Peyer's patch (tissue), 4 donors: ENCODE measurements at regions not wholly inside any gene's neighbourhood (a gene's known extent, or its start where the extent isn't known, plus 50 kb on each side); places are given as distances from the start of the nearest gene placed in this dataset.

ENCODE experiments used
- POLR2A ChIP-seq, 2 donors: fragments of 450-650 bp; IDR thresholded peaks; one replicate each; pipeline ENCODE4 v1.5.1; 2017; ENCODE audit warnings: antibody characterized with exemption in 2 of 2, mild to moderate bottlenecking in 2 of 2, moderate library complexity in 2 of 2
- TF ChIP-seq, protein P1 (sequence below), 6 experiments: fragments of 450-650 bp in 4 of 6; fragments of 200-600 bp in 2 of 6; sonication (generic) in 1 of 6; IDR thresholded peaks; one replicate each; pipeline ENCODE4 v1.5.1; 2017 to 2019; ENCODE audit warnings: antibody characterized with exemption in 6 of 6, mild to moderate bottlenecking in 3 of 6, moderate library complexity in 1 of 6

GRCh38 chr13:77988355-77988754, 69.7 kb upstream of the EDNRB start:
- no peak for TF ChIP-seq POLR2A (IDR thresholded peaks at IDR 0.05)
- TF ChIP-seq, protein P1, sequence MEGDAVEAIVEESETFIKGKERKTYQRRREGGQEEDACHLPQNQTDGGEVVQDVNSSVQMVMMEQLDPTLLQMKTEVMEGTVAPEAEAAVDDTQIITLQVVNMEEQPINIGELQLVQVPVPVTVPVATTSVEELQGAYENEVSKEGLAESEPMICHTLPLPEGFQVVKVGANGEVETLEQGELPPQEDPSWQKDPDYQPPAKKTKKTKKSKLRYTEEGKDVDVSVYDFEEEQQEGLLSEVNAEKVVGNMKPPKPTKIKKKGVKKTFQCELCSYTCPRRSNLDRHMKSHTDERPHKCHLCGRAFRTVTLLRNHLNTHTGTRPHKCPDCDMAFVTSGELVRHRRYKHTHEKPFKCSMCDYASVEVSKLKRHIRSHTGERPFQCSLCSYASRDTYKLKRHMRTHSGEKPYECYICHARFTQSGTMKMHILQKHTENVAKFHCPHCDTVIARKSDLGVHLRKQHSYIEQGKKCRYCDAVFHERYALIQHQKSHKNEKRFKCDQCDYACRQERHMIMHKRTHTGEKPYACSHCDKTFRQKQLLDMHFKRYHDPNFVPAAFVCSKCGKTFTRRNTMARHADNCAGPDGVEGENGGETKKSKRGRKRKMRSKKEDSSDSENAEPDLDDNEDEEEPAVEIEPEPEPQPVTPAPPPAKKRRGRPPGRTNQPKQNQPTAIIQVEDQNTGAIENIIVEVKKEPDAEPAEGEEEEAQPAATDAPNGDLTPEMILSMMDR (IDR thresholded peaks at IDR 0.05): no peak
